ENCODE measurements at regions not wholly inside any gene's neighbourhood (a gene's known extent, or its start where the extent isn't known, plus 50 kb on each side); places are given as distances from the start of the nearest gene placed in this dataset.

DNA sequence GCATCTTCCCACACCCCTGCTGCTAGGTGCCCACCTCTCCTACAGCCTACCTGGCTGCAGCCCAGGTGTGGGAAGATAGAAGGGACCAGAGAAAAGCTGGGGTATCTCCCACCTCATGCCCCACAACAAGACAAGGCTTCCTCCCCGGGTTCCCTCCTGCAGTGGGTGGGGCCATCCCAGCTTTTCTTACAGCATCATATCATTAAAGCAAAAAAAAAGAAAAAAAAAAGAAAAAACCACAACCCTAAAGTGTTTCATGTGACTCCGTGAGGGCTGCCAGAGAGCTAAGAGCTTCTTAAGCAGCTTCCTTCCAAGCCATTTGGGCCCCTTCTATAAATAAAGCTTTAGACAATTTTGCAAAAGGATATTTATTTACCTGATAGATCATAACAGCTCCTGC is 455.4 kb upstream of the TSHZ3 start:
- TF ChIP-seq CTCF (IDR thresholded peaks at IDR 0.05; ENCODE audit: low read length) (no peak), EZH2 (optimal IDR thresholded peaks at IDR 0.05; ENCODE audit: low read depth, low read length) (no peak)

Measured in MM.1S (cell line).